Immature natural killer cell (primary cell): ENCODE measurements at regions not wholly inside any gene's neighbourhood (a gene's known extent, or its start where the extent isn't known, plus 50 kb on each side); places are given as distances from the start of the nearest gene placed in this dataset.

ENCODE experiments used
- DNase-seq, 3 donors: peaks; one replicate each; pipeline ENCODE4 v3.0.0; 2022; ENCODE audit warnings: mixed read lengths in 1 of 3
- H3K27ac Mint-ChIP-seq, 6 donors: one replicate each; pipeline ENCODE4 v1.8.0; 2020; ENCODE audit warnings: mixed read lengths in 6 of 6, mild to moderate bottlenecking in 5 of 6, inconsistent platforms in 4 of 6, moderate library complexity in 3 of 6
- H3K27me3 Mint-ChIP-seq, 3 donors: one replicate each; pipeline ENCODE4 v1.8.0; 2020 to 2021; ENCODE audit warnings: low read depth in 3 of 3, mild to moderate bottlenecking in 3 of 3, mixed read lengths in 3 of 3, moderate library complexity in 3 of 3, inconsistent platforms in 1 of 3
- H3K36me3 Mint-ChIP-seq, 3 donors: one replicate each; pipeline ENCODE4 v1.8.0; 2020; ENCODE audit warnings: mixed read lengths in 3 of 3, inconsistent platforms in 2 of 3, mild to moderate bottlenecking in 2 of 3
- H3K4me1 Mint-ChIP-seq, 2 donors: one replicate each; pipeline ENCODE4 v1.8.0; 2020; ENCODE audit warnings: inconsistent platforms in 2 of 2, mild to moderate bottlenecking in 2 of 2, mixed read lengths in 2 of 2, moderate library complexity in 1 of 2
- H3K4me3 Mint-ChIP-seq, 5 donors: one replicate each; pipeline ENCODE4 v1.8.0; 2020; ENCODE audit warnings: mild to moderate bottlenecking in 5 of 5, mixed read lengths in 5 of 5, inconsistent platforms in 3 of 5, moderate library complexity in 3 of 5
- H3K9me3 Mint-ChIP-seq, 6 donors: one replicate each; pipeline ENCODE4 v1.8.0; 2020; ENCODE audit warnings: mild to moderate bottlenecking in 6 of 6, mixed read lengths in 6 of 6, inconsistent platforms in 4 of 6, moderate library complexity in 3 of 6

GRCh38 chr1:199724049-199724448 is 303.5 kb upstream of the NR5A2 start:
- Mint-ChIP-seq H3K9me3 (peaks cover 0 to 2% (median 0%) of the 10 kb centered on the region in 6 donors), H3K27ac (no peak overlapping the region), H3K27me3 (peaks cover 0 to 8% (median 0%) of the 10 kb centered on the region in 3 donors), H3K4me1 (no peaks in the 10 kb centered on the region), H3K4me3 (no peak overlapping the region), H3K36me3 (no peaks in the 10 kb centered on the region)
- DNase-seq, result no peak

- no peaks in the 10 kb centered on the region for H3K4me1 Mint-ChIP-seq
- H3K4me3 Mint-ChIP-seq, result no peak overlapping the region
- peaks cover 0 to 11% (median 0%) of the 10 kb centered on the region in 3 donors for H3K27me3 Mint-ChIP-seq
- H3K9me3 Mint-ChIP-seq, result peaks cover 0 to 2% (median 0%) of the 10 kb centered on the region in 6 donors
- H3K27ac Mint-ChIP-seq, result no peak overlapping the region
- no peak for DNase-seq
- H3K36me3 Mint-ChIP-seq, result no peaks in the 10 kb centered on the region
These were observed 302.4 kb upstream of the NR5A2 start for GRCh38 chr1:199725002-199725565.

- H3K4me3 Mint-ChIP-seq, result no peak overlapping the region
- H3K9me3 Mint-ChIP-seq, result peaks cover 0 to 2% (median 0%) of the 10 kb centered on the region in 6 donors
- H3K27ac Mint-ChIP-seq, result no peak overlapping the region
- H3K27me3 Mint-ChIP-seq, result peaks cover 0 to 8% (median 1%) of the 10 kb centered on the region in 3 donors
- H3K4me1 Mint-ChIP-seq, result no peaks in the 10 kb centered on the region
- no peak for DNase-seq
- no peaks in the 10 kb centered on the region for H3K36me3 Mint-ChIP-seq
These were observed 299.8 kb upstream of the NR5A2 start for GRCh38 chr1:199727682-199728081.

DNA sequence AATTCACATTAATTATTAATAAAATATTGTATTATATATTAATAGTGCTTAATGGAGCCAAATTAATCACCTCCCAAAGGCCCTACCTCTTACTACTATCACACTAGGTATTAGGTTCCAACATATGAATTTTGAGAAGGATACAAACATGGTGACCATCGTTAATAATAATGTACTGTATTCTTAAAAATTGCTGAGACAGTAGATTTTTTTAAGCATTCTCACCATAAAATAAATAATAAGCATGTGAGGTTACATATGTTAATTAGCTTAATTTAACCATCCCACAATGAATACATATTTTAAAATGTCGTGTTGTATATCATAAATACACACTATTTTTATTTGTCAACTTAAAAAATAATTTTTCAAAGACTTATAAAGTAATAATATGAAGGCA is 299.2 kb upstream of the NR5A2 start:
- Mint-ChIP-seq H3K4me1 (no peaks in the 10 kb centered on the region), H3K9me3 (peaks cover 0 to 2% (median under 1%) of the 10 kb centered on the region in 6 donors), H3K27ac (no peak overlapping the region), H3K4me3 (no peak overlapping the region), H3K36me3 (no peaks in the 10 kb centered on the region), H3K27me3 (peaks cover 0 to 8% (median 1%) of the 10 kb centered on the region in 3 donors)
- no peak for DNase-seq

DNA sequence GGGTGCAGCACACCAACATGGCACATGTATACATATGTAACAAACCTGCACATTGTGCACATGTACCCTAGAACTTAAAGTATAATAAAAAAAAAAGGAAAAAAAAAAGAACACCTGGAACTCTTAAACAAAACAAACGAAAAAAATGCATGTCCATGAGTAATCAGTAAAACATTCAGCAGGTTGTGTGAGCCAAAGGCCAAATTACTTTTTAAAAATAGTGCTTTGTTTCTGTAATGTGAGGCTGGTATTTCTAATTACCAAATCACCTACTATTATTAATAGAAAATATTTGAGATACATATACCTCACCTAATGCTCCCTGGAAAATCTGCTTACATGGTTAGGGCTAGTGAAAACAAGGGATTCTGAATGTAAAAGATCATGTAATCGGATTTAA is 294.4 kb upstream of the NR5A2 start:
- Mint-ChIP-seq H3K4me1 (no peaks in the 10 kb centered on the region), H3K27me3 (peaks cover 0 to 3% (median 3%) of the 10 kb centered on the region in 3 donors), H3K4me3 (no peak overlapping the region), H3K27ac (no peak overlapping the region), H3K9me3 (peaks cover 0 to 2% (median 0%) of the 10 kb centered on the region in 6 donors), H3K36me3 (no peaks in the 10 kb centered on the region)
- DNase-seq, result no peak

GRCh38 chr1:199734186-199734585 is 293.3 kb upstream of the NR5A2 start:
- DNase-seq, result no peak
- Mint-ChIP-seq H3K36me3 (no peaks in the 10 kb centered on the region), H3K27me3 (peaks cover 1 to 4% (median 2%) of the 10 kb centered on the region in 3 donors), H3K9me3 (peaks cover 0 to 2% (median 0%) of the 10 kb centered on the region in 6 donors), H3K4me1 (no peaks in the 10 kb centered on the region), H3K27ac (no peak overlapping the region), H3K4me3 (no peak overlapping the region)

DNA sequence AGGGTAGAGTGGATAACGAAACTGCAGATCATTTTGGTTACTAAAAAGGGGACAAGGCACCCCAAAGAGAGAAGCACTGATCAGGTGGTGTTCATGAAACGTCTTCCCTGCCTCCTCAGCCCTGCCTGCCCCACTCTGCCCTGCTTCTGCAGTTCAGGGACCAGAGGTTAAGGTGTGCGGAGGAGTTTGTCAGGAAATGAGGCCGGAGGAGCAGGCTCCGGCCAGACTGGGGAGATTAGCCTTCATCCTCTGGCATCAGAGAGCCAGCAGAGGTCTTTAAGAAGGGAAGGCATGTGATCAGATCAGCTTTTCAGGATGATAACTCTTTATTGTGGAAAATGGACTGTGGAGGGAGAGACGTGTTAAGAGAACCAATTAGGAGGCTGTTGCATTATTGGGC is 291.9 kb upstream of the NR5A2 start:
- Mint-ChIP-seq H3K27ac (no peak overlapping the region), H3K27me3 (peaks cover 0 to 3% (median 1%) of the 10 kb centered on the region in 3 donors), H3K36me3 (no peaks in the 10 kb centered on the region), H3K4me3 (no peak overlapping the region), H3K4me1 (no peaks in the 10 kb centered on the region), H3K9me3 (peaks cover 0 to 2% (median under 1%) of the 10 kb centered on the region in 6 donors)
- DNase-seq, result no peak

- Mint-ChIP-seq H3K27ac (no peak overlapping the region), H3K36me3 (no peaks in the 10 kb centered on the region), H3K4me3 (no peak overlapping the region), H3K27me3 (peaks cover 0 to 3% (median 1%) of the 10 kb centered on the region in 3 donors), H3K9me3 (peaks cover 0 to 2% (median 0%) of the 10 kb centered on the region in 6 donors), H3K4me1 (no peaks in the 10 kb centered on the region)
- DNase-seq, result no peak
These were observed 290.9 kb upstream of the NR5A2 start for GRCh38 chr1:199736646-199737045.

DNA sequence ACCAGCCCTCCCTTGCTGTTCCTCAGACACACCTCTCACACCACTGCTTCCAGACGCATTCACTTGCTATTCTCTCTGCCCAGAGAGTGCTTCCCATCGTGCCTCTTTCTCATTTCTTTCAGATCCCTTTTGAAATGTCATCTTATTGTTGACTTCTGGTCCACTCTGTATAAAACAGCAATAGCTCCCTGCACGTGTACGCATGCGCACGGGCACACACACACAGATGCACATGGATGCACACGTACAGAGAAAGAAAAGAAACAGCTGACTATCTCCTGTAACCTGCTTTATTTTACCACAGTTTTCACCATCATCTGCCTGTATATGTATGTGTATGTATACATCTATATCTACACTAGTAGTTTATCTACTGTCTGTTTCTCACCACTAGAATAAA is 285.9 kb upstream of the NR5A2 start:
- Mint-ChIP-seq H3K9me3 (peaks cover 0 to 2% (median 0%) of the 10 kb centered on the region in 6 donors), H3K4me3 (no peak overlapping the region), H3K4me1 (no peaks in the 10 kb centered on the region), H3K36me3 (no peaks in the 10 kb centered on the region), H3K27me3 (peaks cover 0 to 3% (median 1%) of the 10 kb centered on the region in 3 donors), H3K27ac (no peak overlapping the region)
- DNase-seq, result no peak

- no peak for DNase-seq
- H3K4me1 Mint-ChIP-seq, result no peaks in the 10 kb centered on the region
- H3K27ac Mint-ChIP-seq, result no peak overlapping the region
These were observed 285.0 kb upstream of the NR5A2 start for GRCh38 chr1:199742547-199742946.

DNA sequence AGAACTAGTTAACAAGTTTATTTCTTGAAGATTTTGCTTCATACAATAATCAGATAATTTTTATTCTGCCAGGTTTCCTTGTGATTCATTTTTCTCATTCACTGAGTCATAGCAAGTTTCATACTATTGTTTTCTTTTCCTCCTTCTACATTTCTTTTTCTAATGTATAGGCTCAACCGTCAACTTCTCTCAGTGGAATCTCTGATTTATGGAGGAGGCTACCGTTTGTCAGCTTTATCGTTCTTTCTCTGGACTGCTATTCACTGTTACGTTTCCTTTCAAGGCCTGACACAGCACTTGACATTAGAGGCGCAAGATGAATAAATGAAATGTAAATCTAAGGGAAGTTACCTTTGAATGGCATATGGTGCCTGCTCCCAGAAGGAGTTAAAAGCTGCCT is 284.3 kb upstream of the NR5A2 start:
- H3K4me3 Mint-ChIP-seq, result no peak overlapping the region
- no peak for DNase-seq
- H3K36me3 Mint-ChIP-seq, result no peaks in the 10 kb centered on the region
- H3K27me3 Mint-ChIP-seq, result peaks cover 0 to 1% (median 0%) of the 10 kb centered on the region in 3 donors
- no peak overlapping the region for H3K27ac Mint-ChIP-seq
- no peaks in the 10 kb centered on the region for H3K4me1 Mint-ChIP-seq
- H3K9me3 Mint-ChIP-seq, result peaks cover 0 to 3% (median 0%) of the 10 kb centered on the region in 6 donors

More at GRCh38 chr1:199742547-199742946, 285.0 kb upstream of the NR5A2 start:
- no peaks in the 10 kb centered on the region for H3K36me3 Mint-ChIP-seq
- peaks cover 0 to 3% (median 0%) of the 10 kb centered on the region in 6 donors for H3K9me3 Mint-ChIP-seq
- peaks cover 0 to 3% (median 1%) of the 10 kb centered on the region in 3 donors for H3K27me3 Mint-ChIP-seq
- no peak overlapping the region for H3K4me3 Mint-ChIP-seq

GRCh38 chr1:199746666-199747384 is 280.7 kb upstream of the NR5A2 start:
- Mint-ChIP-seq H3K9me3 (peaks cover 0 to 1% (median 0%) of the 10 kb centered on the region in 6 donors), H3K4me1 (no peaks in the 10 kb centered on the region), H3K36me3 (no peaks in the 10 kb centered on the region), H3K27ac (no peak overlapping the region), H3K4me3 (no peak overlapping the region), H3K27me3 (no peaks in the 10 kb centered on the region)
- DNase-seq, result no peak

GRCh38 chr1:199747984-199748383 is 279.5 kb upstream of the NR5A2 start:
- no peak overlapping the region for H3K27ac Mint-ChIP-seq
- no peak for DNase-seq
- peaks cover 0 to 1% (median 0%) of the 10 kb centered on the region in 3 donors for H3K27me3 Mint-ChIP-seq
- no peaks in the 10 kb centered on the region for H3K36me3 Mint-ChIP-seq
- no peak overlapping the region for H3K4me3 Mint-ChIP-seq
- peaks cover 0 to 1% (median 0%) of the 10 kb centered on the region in 6 donors for H3K9me3 Mint-ChIP-seq
- H3K4me1 Mint-ChIP-seq, result no peaks in the 10 kb centered on the region

DNA sequence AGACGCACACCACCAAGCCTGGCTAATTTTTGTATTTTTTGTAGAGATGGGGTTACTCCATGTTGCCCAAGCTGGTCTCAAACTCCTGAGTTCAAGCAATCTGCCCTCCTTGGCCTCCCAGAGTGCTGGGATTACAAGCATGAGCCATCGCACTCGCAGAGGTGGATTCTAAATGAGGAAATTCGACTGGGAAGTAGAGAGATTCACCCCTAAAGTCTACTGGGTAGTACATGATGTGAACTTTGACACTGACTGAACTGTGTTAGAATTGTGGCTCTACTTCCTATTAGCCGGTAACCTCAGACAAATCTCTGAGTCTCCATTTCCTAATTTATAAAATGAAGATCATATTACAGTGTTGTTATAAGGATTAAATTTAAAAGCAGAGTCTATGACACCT is 276.0 kb upstream of the NR5A2 start:
- Mint-ChIP-seq H3K4me1 (no peaks in the 10 kb centered on the region), H3K9me3 (peaks cover 0 to 1% (median 0%) of the 10 kb centered on the region in 6 donors), H3K4me3 (no peak overlapping the region), H3K27ac (no peak overlapping the region), H3K36me3 (no peaks in the 10 kb centered on the region), H3K27me3 (peaks cover 0 to 7% (median 1%) of the 10 kb centered on the region in 3 donors)
- DNase-seq, result no peak
